ENCODE measurements at regions not wholly inside any gene's neighbourhood (a gene's known extent, or its start where the extent isn't known, plus 50 kb on each side); places are given as distances from the start of the nearest gene placed in this dataset.

DNA sequence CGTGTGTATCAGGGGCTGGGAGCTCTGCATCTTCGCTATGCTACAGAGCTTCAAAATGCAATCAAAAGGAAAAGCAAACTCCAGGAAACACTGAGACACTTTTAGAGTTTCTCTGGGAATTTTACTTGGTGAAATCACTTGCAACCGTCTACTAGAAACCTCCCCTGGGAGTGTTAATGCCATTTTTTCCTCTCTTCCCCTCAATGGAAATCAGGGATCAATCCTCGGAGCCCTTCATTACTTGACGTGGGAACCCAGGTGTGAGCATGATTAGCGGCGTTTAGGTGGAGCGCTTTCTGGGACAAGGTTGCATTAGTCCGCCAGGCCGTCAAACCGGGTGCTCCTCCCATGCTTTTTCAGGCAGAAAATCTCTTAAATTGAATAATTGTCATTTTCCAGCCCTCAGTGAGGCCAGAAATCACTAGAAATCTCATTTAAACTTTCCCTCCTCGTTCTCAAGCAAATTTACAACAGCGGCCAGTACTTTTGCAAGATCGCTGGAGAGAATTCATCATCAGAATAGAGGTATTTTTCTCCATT, 191.3 kb downstream of the IRX1 start:
- H3K4me3 ChIP-seq (ENCODE audit: control insufficient read depth, low read depth, low read length) = no peak overlapping the region
- no peak for DNase-seq (ENCODE audit: low read depth)
- TF ChIP-seq, protein P1, sequence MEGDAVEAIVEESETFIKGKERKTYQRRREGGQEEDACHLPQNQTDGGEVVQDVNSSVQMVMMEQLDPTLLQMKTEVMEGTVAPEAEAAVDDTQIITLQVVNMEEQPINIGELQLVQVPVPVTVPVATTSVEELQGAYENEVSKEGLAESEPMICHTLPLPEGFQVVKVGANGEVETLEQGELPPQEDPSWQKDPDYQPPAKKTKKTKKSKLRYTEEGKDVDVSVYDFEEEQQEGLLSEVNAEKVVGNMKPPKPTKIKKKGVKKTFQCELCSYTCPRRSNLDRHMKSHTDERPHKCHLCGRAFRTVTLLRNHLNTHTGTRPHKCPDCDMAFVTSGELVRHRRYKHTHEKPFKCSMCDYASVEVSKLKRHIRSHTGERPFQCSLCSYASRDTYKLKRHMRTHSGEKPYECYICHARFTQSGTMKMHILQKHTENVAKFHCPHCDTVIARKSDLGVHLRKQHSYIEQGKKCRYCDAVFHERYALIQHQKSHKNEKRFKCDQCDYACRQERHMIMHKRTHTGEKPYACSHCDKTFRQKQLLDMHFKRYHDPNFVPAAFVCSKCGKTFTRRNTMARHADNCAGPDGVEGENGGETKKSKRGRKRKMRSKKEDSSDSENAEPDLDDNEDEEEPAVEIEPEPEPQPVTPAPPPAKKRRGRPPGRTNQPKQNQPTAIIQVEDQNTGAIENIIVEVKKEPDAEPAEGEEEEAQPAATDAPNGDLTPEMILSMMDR (IDR thresholded peaks at IDR 0.05; ENCODE audit: control insufficient read depth, insufficient read depth, low read depth, low read length, missing control alignments) = no peak

DNA sequence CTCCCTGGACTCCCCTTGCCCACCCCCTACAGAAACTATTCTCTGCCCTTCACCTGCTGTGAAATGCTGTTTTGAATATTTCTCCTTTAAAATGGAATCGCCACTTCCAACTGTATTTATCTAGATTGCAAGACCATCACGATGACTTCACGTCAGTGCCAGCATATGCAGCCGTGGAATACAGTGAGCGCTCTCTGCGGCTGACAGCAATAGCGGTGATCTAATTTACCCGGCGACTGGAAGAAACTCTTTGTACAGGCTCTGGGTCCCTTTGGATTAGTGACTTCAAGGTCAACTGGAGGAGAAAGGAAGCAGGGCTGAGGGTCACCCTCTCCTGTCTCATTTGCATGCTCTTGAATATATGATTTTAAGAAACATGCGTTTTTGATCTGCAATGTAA, 192.0 kb downstream of the IRX1 start:
- no peak overlapping the region for H3K4me3 ChIP-seq (ENCODE audit: control insufficient read depth, low read depth, low read length)
- TF ChIP-seq, protein P1 (IDR thresholded peaks at IDR 0.05; ENCODE audit: control insufficient read depth, insufficient read depth, low read depth, low read length, missing control alignments) = no peak
- DNase-seq (ENCODE audit: low read depth) = no peak

DNA sequence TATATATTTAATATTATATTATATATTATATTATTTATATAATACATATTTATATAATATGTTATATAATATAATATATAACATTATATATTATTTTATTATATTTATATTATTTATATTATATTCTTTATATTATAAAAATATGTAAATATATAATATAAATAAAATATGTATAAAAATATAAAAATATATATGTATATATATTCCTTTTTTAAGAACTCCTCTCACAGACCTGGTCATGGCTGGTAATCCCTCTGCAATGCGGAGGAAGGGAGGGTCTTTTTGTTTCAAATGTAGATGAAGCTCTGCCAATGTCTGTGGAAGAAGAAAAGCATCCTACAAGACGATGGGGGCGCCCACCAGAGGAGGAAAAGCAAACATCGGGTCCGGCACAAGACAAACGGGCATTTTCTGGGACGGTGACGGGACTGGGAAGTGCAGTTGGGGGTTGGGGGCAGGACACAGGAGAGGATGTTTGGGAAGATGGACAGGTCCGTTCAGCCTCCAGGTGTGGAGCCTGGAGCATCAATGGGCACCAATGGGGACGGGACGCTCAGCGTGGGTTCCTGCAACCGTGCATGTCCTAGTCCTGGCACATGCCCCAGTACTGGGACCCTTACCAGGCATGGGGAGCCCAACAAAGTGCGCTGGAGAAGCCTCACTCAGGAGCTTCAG, 194.0 kb downstream of the IRX1 start:
- no peak for DNase-seq (ENCODE audit: low read depth)
- no peak overlapping the region for H3K4me3 ChIP-seq (ENCODE audit: control insufficient read depth, low read depth, low read length)
- TF ChIP-seq, protein P1 (IDR thresholded peaks at IDR 0.05; ENCODE audit: control insufficient read depth, insufficient read depth, low read depth, low read length, missing control alignments) = no peak

DNA sequence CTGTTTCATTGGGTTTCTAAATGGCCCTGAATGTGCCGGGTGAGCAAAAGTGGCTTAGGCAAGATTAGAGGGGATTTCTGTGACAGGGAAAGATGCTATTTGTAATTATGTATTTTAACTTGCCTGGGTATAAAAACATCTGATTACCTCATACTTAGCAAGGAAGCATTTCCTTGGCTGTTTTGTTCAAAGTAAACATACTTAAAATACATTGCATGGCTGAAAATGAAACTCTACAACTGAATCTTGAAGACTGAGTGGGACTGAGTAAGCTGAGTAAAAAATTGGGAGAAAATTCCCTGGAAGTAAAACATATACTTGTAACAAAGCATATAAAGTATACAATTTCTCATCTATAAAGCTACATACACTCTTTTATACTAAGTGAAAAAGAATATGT, 197.5 kb downstream of the IRX1 start:
- H3K4me3 ChIP-seq (ENCODE audit: control insufficient read depth, low read depth, low read length) = no peak overlapping the region
- TF ChIP-seq, protein P1 (IDR thresholded peaks at IDR 0.05; ENCODE audit: control insufficient read depth, insufficient read depth, low read depth, low read length, missing control alignments) = no peak
- DNase-seq (ENCODE audit: low read depth) = no peak

DNA sequence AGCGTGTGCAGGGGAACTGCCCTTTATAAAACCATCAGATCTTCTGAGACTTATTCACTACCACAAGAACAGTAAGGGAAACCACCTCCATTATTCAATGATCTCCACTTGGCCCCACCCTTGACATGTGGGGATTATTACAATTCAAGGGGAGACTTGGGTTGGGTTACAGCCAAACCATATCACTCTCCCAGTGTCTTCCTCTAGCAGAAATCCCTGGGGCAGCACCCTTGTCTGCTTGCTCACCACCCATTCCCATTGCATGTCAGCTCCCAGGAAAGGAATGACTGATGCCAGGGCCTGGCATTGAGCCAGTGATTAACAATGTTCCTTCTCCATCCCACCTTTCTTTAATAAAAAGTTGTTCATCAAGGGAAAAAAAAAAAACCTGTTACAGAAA, 199.0 kb downstream of the IRX1 start:
- H3K4me3 ChIP-seq (ENCODE audit: control insufficient read depth, low read depth, low read length) = no peak overlapping the region
- TF ChIP-seq, protein P1 (IDR thresholded peaks at IDR 0.05; ENCODE audit: control insufficient read depth, insufficient read depth, low read depth, low read length, missing control alignments) = no peak
- no peak for DNase-seq (ENCODE audit: low read depth)

DNA sequence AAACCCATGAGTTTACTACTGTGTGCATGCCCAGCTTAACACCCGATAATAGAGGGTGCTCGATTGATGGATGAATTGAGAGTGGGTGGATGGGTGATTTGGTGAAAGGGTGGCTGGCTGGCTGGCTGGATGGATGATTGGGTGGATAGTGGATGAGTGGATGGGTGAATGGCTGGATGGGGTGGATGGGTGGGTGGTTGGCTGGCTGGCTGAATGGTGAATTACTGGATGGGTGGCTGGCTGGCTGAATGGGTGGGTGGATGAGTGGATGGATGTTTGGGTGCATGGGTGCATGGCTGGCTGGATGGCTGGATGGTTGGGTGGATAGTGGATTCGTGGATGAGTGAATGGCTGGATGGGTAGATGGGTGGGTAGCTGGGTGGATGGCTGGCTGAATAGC, 201.1 kb downstream of the IRX1 start:
- H3K4me3 ChIP-seq (ENCODE audit: control insufficient read depth, low read depth, low read length) = no peak overlapping the region
- TF ChIP-seq, protein P1 (IDR thresholded peaks at IDR 0.05; ENCODE audit: control insufficient read depth, insufficient read depth, low read depth, low read length, missing control alignments) = no peak
- DNase-seq (ENCODE audit: low read depth) = no peak

All from AG09309 (cell line).